HepG2 (cell line): ENCODE measurements at regions not wholly inside any gene's neighbourhood (a gene's known extent, or its start where the extent isn't known, plus 50 kb on each side); places are given as distances from the start of the nearest gene placed in this dataset.

Experiments
- ATAC-seq: fragments of 200-7000 bp; cut with Tn5 transposase; 3 replicates; pipeline ENCODE4 v1.9.1; 2020; ENCODE audit warnings: mild to moderate bottlenecking, moderate library complexity
- BruUV-seq: library from RNA; stranded (reverse); fragments of 400-500 nt; replicated peaks from 2 replicates; lab custom pipeline; 2021; lab: Mats Ljungman, UMichigan
- CTCF ChIA-PET: fragments of 300-600 bp; formaldehyde crosslinking; extraction: SDS; loops from one replicate; lab custom pipeline; 2021; ENCODE audit warnings: low total read pairs, inconsistent platforms, low intra/inter-chr PET ratio; lab: Yijun Ruan, JAX
- POLR2A ChIA-PET: fragments of 350-600 bp; sonication (Branson Sonifier 250); formaldehyde crosslinking; loops from one replicate; lab custom pipeline; 2020; ENCODE audit warnings: antibody characterized with exemption, inconsistent platforms; lab: Yijun Ruan, JAX
- DNase-seq: peaks from one replicate; pipeline ENCODE4 v3.0.0-alpha.2; 2015; ENCODE audit warnings: low spot score
- FAIRE-seq: peaks from 3 replicates; lab custom pipeline; 2011; peaks lifted over from hg19 to GRCh38; lab: Jason Lieb, UNC
- H2AFZ ChIP-seq: one replicate; pipeline ENCODE4 v1.6.1; 2011; ENCODE audit warnings: low read length, inconsistent platforms
- H3K27ac ChIP-seq: fragments of 300-600 bp; 3 replicates; pipeline ENCODE4 v1.8.0; 2011; ENCODE audit warnings: mixed run types, mild to moderate bottlenecking, mixed read lengths, low read length, inconsistent platforms; ENCODE audit not compliant: insufficient read depth; ENCODE audit errors: extremely low read length
- H3K27me3 ChIP-seq, 2 experiments: fragments of 200-600 bp in 1 of 2; 2 replicates in 1 of 2; 3 replicates in 1 of 2; pipeline versions ENCODE4 v1.6.0 to v1.8.0; 2011; ENCODE audit warnings: low read length in 2 of 2, mild to moderate bottlenecking in 2 of 2, moderate library complexity in 2 of 2, inconsistent platforms in 1 of 2; ENCODE audit not compliant: insufficient read depth in 2 of 2, control insufficient read depth in 1 of 2
- H3K36me3 ChIP-seq, 2 experiments: fragments of 200-600 bp in 1 of 2; replicated peaks in 1 of 2; 2 replicates in 1 of 2; 3 replicates in 1 of 2; pipeline versions ENCODE4 v1.5.1 to v1.8.0; 2011; ENCODE audit warnings: low read length in 2 of 2, inconsistent platforms in 1 of 2; ENCODE audit not compliant: insufficient read depth in 2 of 2, control insufficient read depth in 1 of 2
- H3K4me1 ChIP-seq: 2 replicates; pipeline ENCODE4 v1.5.1; 2012; ENCODE audit warnings: low read length, inconsistent platforms; ENCODE audit not compliant: insufficient read depth
- H3K4me2 ChIP-seq: 2 replicates; pipeline ENCODE4 v1.6.0; 2011; ENCODE audit warnings: low read depth, low read length, inconsistent platforms
- H3K4me3 ChIP-seq, 3 experiments: fragments of 200-600 bp in 1 of 3; sonication (generic), shearing (Covaris generic) in 1 of 3; replicated peaks in 1 of 3; 2 replicates each; pipeline ENCODE4 v1.5.1; 2011 to 2016; ENCODE audit warnings: low read length in 3 of 3, inconsistent platforms in 2 of 3, low read depth in 2 of 3, mild to moderate bottlenecking in 2 of 3, control low read depth in 1 of 3, mixed read lengths in 1 of 3; ENCODE audit not compliant: insufficient read depth in 1 of 3
- H3K79me2 ChIP-seq: one replicate; pipeline ENCODE4 v1.6.1; 2011; ENCODE audit warnings: low read length, inconsistent platforms; ENCODE audit not compliant: insufficient read depth
- H3K9ac ChIP-seq: 2 replicates; pipeline ENCODE4 v1.6.0; 2011; ENCODE audit warnings: mild to moderate bottlenecking, low read depth, low read length, inconsistent platforms; ENCODE audit not compliant: insufficient read depth
- H3K9me3 ChIP-seq: 2 replicates; pipeline ENCODE4 v1.5.1; 2012; ENCODE audit warnings: mild to moderate bottlenecking, low read length
- H4K20me1 ChIP-seq: 2 replicates; pipeline ENCODE4 v1.6.0; 2011; ENCODE audit warnings: inconsistent platforms, mild to moderate bottlenecking, low read length, moderate library complexity; ENCODE audit not compliant: insufficient read depth
- STAG1 ChIP-seq: sonication (generic); formaldehyde crosslinking; IDR thresholded peaks from 2 replicates; pipeline ENCODE4 v1.4.0; 2020; ENCODE audit warnings: missing genetic modification reagents
- ZNF407 ChIP-seq: sonication (generic); formaldehyde crosslinking; IDR thresholded peaks from one replicate; pipeline ENCODE4 v1.5.1; 2020; ENCODE audit warnings: mild to moderate bottlenecking, missing genetic modification reagents; ENCODE audit errors: not compliant biosample characterization
- WGBS: methylation state at CpG from one replicate; pipeline ENCODE4 v1.1.6; 2017; ENCODE audit warnings: low lambda C conversion rate; 5-methylcytosine and 5-hydroxymethylcytosine counted together
- in situ Hi-C: cut with HindIII; loops from 2 replicates; pipeline ENCODE4 v1.10.0; 2017; ENCODE audit warnings: low pct_unique_long_range_greater_than_20kb; ENCODE audit not compliant: extremely low pct_ligation_motif_present
- intact Hi-C: fragments of 100-400 bp; cut with micrococcal nuclease; formaldehyde crosslinking; loops from one replicate; pipeline ENCODE4 v1.10.0; 2022; ENCODE audit not compliant: unreplicated experiment

DNA sequence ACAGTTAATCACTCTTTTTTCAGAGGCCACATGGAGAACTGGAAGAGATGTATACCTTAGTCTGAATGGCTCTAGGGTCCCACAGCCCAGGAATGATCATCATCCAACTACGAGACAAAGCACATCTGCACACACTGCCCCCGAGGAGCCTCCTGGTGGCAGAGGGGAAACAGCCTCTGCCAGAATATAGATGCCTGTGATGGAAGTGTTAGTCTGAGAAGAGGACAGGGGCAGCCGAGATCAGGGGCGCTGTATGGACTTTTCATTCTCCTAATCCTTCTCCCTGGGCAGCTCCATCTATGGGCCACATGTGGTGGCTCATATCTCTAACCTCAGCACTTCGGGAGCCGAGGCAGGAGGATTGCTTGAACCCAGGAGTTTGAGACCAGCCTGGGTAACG, 82.8 kb upstream of the CAPRIN2 start:
- Histone ChIP-seq H3K36me3 (no peaks in the 10 kb centered on the region; a peak in 1 of 5 replicates), H3K27me3 (peaks cover 0 to 21% of the 10 kb centered on the region in 2 experiments; a peak in 2 of 5 replicates), H3K27ac (no peak overlapping the region), H4K20me1 (no peaks in the 10 kb centered on the region), H3K9ac (no peak overlapping the region), H2AFZ (no peak overlapping the region), H3K9me3 (no peaks in the 10 kb centered on the region), H3K4me2 (no peak overlapping the region), H3K4me3 (no peak overlapping the region), H3K4me1 (no peaks in the 10 kb centered on the region; the same call in 1 of the 2 replicates), H3K79me2 (no peaks in the 10 kb centered on the region)
- no TSS peak for BruUV-seq
- ATAC-seq (peak; percentile 58), DNase-seq (no peak), FAIRE-seq (no peak)
- intact Hi-C loops (no loop called here), in situ Hi-C loops (loop anchor here (25.0 kb wide), 1 partner anchor 1300 kb away; no protein-coding TSS in a partner anchor)
- TF ChIP-seq STAG1 (CRISPR knock-in tag) (0 out of 2 replicates have a peak, but pooled peaks have one; percentile 3), ZNF407 (CRISPR knock-in tag) (no peak)
- ChIA-PET POLR2A (no interaction called here), CTCF (no interaction called here)
- 24% methylated on average over 7 of the region's 7 CpGs for WGBS
